ENCODE measurements at regions not wholly inside any gene's neighbourhood (a gene's known extent, or its start where the extent isn't known, plus 50 kb on each side); places are given as distances from the start of the nearest gene placed in this dataset.

GRCh38 chr3:82672966-82673365 lies 911.5 kb upstream of the GBE1 start (continued):
- TF ChIP-seq REST (IDR thresholded peaks at IDR 0.05; ENCODE audit: borderline replicate concordance) (no peak), REST (CRISPR knock-in tag; IDR thresholded peaks at IDR 0.05; ENCODE audit: low read depth) (no peak)

- no TSS peak for BruUV-seq (replicated peaks)
- FAIRE-seq (no peak), ATAC-seq (no peak), DNase-seq (ENCODE audit: extremely low read depth in 1 of 4, low spot score in 3 of 4) (no peak)
- TF ChIP-seq NR2C1 (IDR thresholded peaks at IDR 0.05): no peak
- TF ChIP-seq NR2C1 (tag; IDR thresholded peaks at IDR 0.05): no peak
- no peak for TF ChIP-seq E2F4 (CRISPR knock-in tag; IDR thresholded peaks at IDR 0.05; ENCODE audit: low read depth)
- no peak for TF ChIP-seq FOXO4 (CRISPR knock-in tag; IDR thresholded peaks at IDR 0.05)
- TF ChIP-seq EWSR1 (IDR thresholded peaks at IDR 0.05; ENCODE audit: borderline replicate concordance, low read depth, partially characterized antibody): no peak
- TF ChIP-seq ZC3H11A (IDR thresholded peaks at IDR 0.05; ENCODE audit: low read depth, low read length): no peak
- TF ChIP-seq RFX1 (IDR thresholded peaks at IDR 0.05): no peak
- H3K27ac ChIP-seq (ENCODE audit: extremely low read depth, low read depth, low read length): no peak overlapping the region
- intact Hi-C loops (cut with micrococcal nuclease) (no loop called here), in situ Hi-C loops (cut with MboI) (no loop called here)
- H3K9me3 ChIP-seq (replicated peaks; ENCODE audit: control insufficient read depth, insufficient read depth, low read depth, low read length): no peaks in the 10 kb centered on the region
- no peaks in the 10 kb centered on the region for H3K36me3 ChIP-seq (ENCODE audit: control insufficient read depth, insufficient read depth, low read length)
- no peaks in the 10 kb centered on the region for H4K20me1 ChIP-seq (replicated peaks; ENCODE audit: control insufficient read depth, insufficient read depth, low read length)
- no peaks in the 10 kb centered on the region for H3K9me1 ChIP-seq (ENCODE audit: control insufficient read depth, insufficient read depth, low read length)
- H2AFZ ChIP-seq (ENCODE audit: low read depth, low read length): no peak overlapping the region
- H3K4me2 ChIP-seq (ENCODE audit: insufficient read depth, low read length): no peak overlapping the region
- no peak overlapping the region for H3K9ac ChIP-seq (ENCODE audit: insufficient read depth in 1 of 2, low read depth in 2 of 2, low read length in 2 of 2)
- ChIA-PET CTCF (ENCODE audit: low intra/inter-chr PET ratio) (no interaction called here), POLR2A (no interaction called here)
- no peaks in the 10 kb centered on the region for H3K79me2 ChIP-seq (ENCODE audit: control insufficient read depth, insufficient read depth, low read length)
- 0% methylated on average over 1 of the region's 1 CpG for WGBS (ENCODE audit: insufficient coverage, low coverage, missing lambda C conversion rate)
- H3K4me1 ChIP-seq (replicated peaks in 1 of 2; ENCODE audit: control insufficient read depth in 2 of 2, insufficient read depth in 2 of 2, low read length in 2 of 2): no peaks in the 10 kb centered on the region
- H3K27me3 ChIP-seq (ENCODE audit: control insufficient read depth in 2 of 2, insufficient read depth in 2 of 2, low read length in 2 of 2): no peaks in the 10 kb centered on the region
- H3K4me3 ChIP-seq: no peak overlapping the region
Observed at GRCh38 chr3:82671466-82671865, 910.0 kb upstream of the GBE1 start.
